Right forelimb (tissue), 1 donor: ENCODE measurements at regions not wholly inside any gene's neighbourhood (a gene's known extent, or its start where the extent isn't known, plus 50 kb on each side); places are given as distances from the start of the nearest gene placed in this dataset.
A peak's percentile ranks its signal among the peaks of the same experiment; 100 is the strongest.

Experiments used
- DNase-seq: peaks from one replicate; pipeline ENCODE4 v3.0.0-alpha.2; 2018

- peak; percentile 42 for DNase-seq
These were observed 85.6 kb upstream of the DIO3 start for GRCh38 chr14:101475456-101476257.

GRCh38 chr14:101476258-101476915 is 84.9 kb upstream of the DIO3 start:
- DNase-seq = peak; percentile 24

GRCh38 chr14:101476916-101477553 is 84.3 kb upstream of the DIO3 start:
- DNase-seq = peak; percentile 38

GRCh38 chr14:101477648-101478047 is 83.6 kb upstream of the DIO3 start:
- DNase-seq = no peak

- peak; percentile 7 for DNase-seq
These were observed 83.2 kb upstream of the DIO3 start for GRCh38 chr14:101478096-101478495.

GRCh38 chr14:101478796-101479410 is 82.4 kb upstream of the DIO3 start:
- DNase-seq = peak; percentile 6

GRCh38 chr14:101480022-101480746 is 81.1 kb upstream of the DIO3 start:
- DNase-seq = peak; percentile 5

GRCh38 chr14:101480747-101481530 is 80.4 kb upstream of the DIO3 start:
- DNase-seq = peak; percentile 34

GRCh38 chr14:101481557-101481956 is 79.7 kb upstream of the DIO3 start:
- DNase-seq = peak; percentile 20

GRCh38 chr14:101482066-101482465 is 79.2 kb upstream of the DIO3 start:
- no peak for DNase-seq

- no peak for DNase-seq
These were observed 77.5 kb upstream of the DIO3 start for GRCh38 chr14:101483829-101484228.

- no peak for DNase-seq
These were observed 72.1 kb upstream of the DIO3 start for GRCh38 chr14:101489092-101489760.

GRCh38 chr14:101490771-101491170 is 70.5 kb upstream of the DIO3 start:
- peak; percentile 12 for DNase-seq

GRCh38 chr14:101491841-101492240 is 69.5 kb upstream of the DIO3 start:
- peak; percentile 22 for DNase-seq

- DNase-seq = peak; percentile 5
These were observed 68.6 kb upstream of the DIO3 start for GRCh38 chr14:101492716-101493115.

GRCh38 chr14:101494826-101495225 is 66.5 kb upstream of the DIO3 start:
- peak; percentile 15 for DNase-seq

- peak; percentile 4 for DNase-seq
These were observed 66.0 kb upstream of the DIO3 start for GRCh38 chr14:101495284-101495683.

GRCh38 chr14:101495827-101496775 is 65.2 kb upstream of the DIO3 start:
- DNase-seq = peak; percentile 32

- peak; percentile 34 for DNase-seq
These were observed 64.3 kb upstream of the DIO3 start for GRCh38 chr14:101496776-101497683.
